Spinal cord (tissue), 9 donors: ENCODE measurements at regions not wholly inside any gene's neighbourhood (a gene's known extent, or its start where the extent isn't known, plus 50 kb on each side); places are given as distances from the start of the nearest gene placed in this dataset.

Experiments used
- DNase-seq, 6 donors: peaks; one replicate each; pipeline versions ENCODE4 v3.0.0 to v3.0.0-alpha.2; 2013 to 2015; ENCODE audit warnings: low spot score in 6 of 6, low read depth in 4 of 6
- H3K27ac ChIP-seq: one replicate; pipeline ENCODE4 v1.5.1; 2013; ENCODE audit warnings: low read depth, low read length, control low read depth
- H3K27me3 ChIP-seq: one replicate; pipeline ENCODE4 v1.6.1; 2013; ENCODE audit warnings: low read length; ENCODE audit not compliant: control insufficient read depth, insufficient read depth
- H3K36me3 ChIP-seq: one replicate; pipeline ENCODE4 v1.6.1; 2013; ENCODE audit warnings: low read length; ENCODE audit not compliant: control insufficient read depth, insufficient read depth
- H3K4me1 ChIP-seq: one replicate; pipeline ENCODE4 v1.6.1; 2013; ENCODE audit warnings: low read length; ENCODE audit not compliant: control insufficient read depth, insufficient read depth
- H3K4me3 ChIP-seq: one replicate; pipeline ENCODE4 v1.5.1; 2013; ENCODE audit warnings: low read depth, low read length, control low read depth
- H3K9me3 ChIP-seq: one replicate; pipeline ENCODE4 v1.6.1; 2013; ENCODE audit warnings: low read length; ENCODE audit not compliant: control insufficient read depth, insufficient read depth
- WGBS: methylation state at CpG from one replicate; pipeline ENCODE4 v1.1.5; 2013; ENCODE audit warnings: missing lambda C conversion rate; ENCODE audit not compliant: insufficient coverage; 5-methylcytosine and 5-hydroxymethylcytosine counted together
- donor health status: healthy.

GRCh38 chr10:6640433-6641040, 60.5 kb upstream of the PRKCQ start:
- DNase-seq: no peak
- Histone ChIP-seq H3K27me3 (no peaks in the 10 kb centered on the region), H3K27ac (no peak overlapping the region), H3K4me1 (no peaks in the 10 kb centered on the region), H3K9me3 (no peaks in the 10 kb centered on the region), H3K36me3 (no peaks in the 10 kb centered on the region), H3K4me3 (no peak overlapping the region)

GRCh38 chr10:6637053-6637452, 57.0 kb upstream of the PRKCQ start:
- WGBS: 92% methylated on average over 2 of the region's 4 CpGs
- Histone ChIP-seq H3K27ac (no peak overlapping the region), H3K4me1 (no peaks in the 10 kb centered on the region), H3K27me3 (no peaks in the 10 kb centered on the region), H3K9me3 (no peaks in the 10 kb centered on the region), H3K4me3 (no peak overlapping the region), H3K36me3 (no peaks in the 10 kb centered on the region)
- DNase-seq: no peak

DNA sequence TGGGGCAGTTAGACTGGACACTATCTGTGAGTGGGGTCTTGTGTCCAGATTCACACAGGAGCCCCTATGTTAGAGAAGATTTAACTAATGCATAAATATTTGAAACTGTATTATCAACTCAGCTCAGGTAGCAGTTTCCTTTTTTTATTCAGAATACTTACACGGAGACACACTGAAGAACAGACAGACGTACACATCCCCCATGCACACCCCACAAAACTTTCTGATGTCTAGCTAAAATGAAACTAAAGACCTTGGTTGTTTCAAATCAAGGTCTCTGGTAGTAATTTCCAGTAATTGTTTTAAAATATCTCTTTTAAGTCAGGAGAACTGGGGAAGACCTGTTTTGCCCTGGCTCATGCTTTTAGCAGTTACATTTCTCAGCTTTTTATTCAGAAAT, 55.7 kb upstream of the PRKCQ start:
- no CpG with 5 or more reads among the region's 2 CpGs for WGBS
- H3K9me3 ChIP-seq: no peaks in the 10 kb centered on the region
- H3K36me3 ChIP-seq: no peaks in the 10 kb centered on the region
- H3K27ac ChIP-seq: no peak overlapping the region
- no peak overlapping the region for H3K4me3 ChIP-seq
- no peaks in the 10 kb centered on the region for H3K27me3 ChIP-seq
- no peaks in the 10 kb centered on the region for H3K4me1 ChIP-seq
- no peak for DNase-seq
